Ishikawa (cell line): ENCODE measurements at regions not wholly inside any gene's neighbourhood (a gene's known extent, or its start where the extent isn't known, plus 50 kb on each side); places are given as distances from the start of the nearest gene placed in this dataset.

Experiments used
- CEBPB ChIP-seq: IDR thresholded peaks from 2 replicates; pipeline ENCODE4 v1.6.1; 2012
- CREB1 ChIP-seq: IDR thresholded peaks from 2 replicates; pipeline ENCODE4 v1.6.1; 2012; ENCODE audit warnings: low read depth
- EGR1 ChIP-seq: IDR thresholded peaks from 2 replicates; pipeline ENCODE4 v1.6.1; 2012
- EP300 ChIP-seq: IDR thresholded peaks from 2 replicates; pipeline ENCODE4 v1.6.1; 2012; ENCODE audit warnings: borderline replicate concordance
- FOXM1 ChIP-seq: IDR thresholded peaks from 2 replicates; pipeline ENCODE4 v1.6.1; 2012; ENCODE audit warnings: low read depth, borderline replicate concordance
- NFIC ChIP-seq: IDR thresholded peaks from 2 replicates; pipeline ENCODE4 v1.6.1; 2012
- RAD21 ChIP-seq: IDR thresholded peaks from 2 replicates; pipeline ENCODE4 v1.6.1; 2012; ENCODE audit warnings: low read depth
- TAF1 ChIP-seq: IDR thresholded peaks from 2 replicates; pipeline ENCODE4 v1.6.1; 2012; ENCODE audit warnings: low read depth, mild to moderate bottlenecking
- TCF12 ChIP-seq: IDR thresholded peaks from 2 replicates; pipeline ENCODE4 v1.6.1; 2012; ENCODE audit warnings: low read depth
- TEAD4 ChIP-seq: IDR thresholded peaks from 2 replicates; pipeline ENCODE4 v1.6.1; 2012
- YY1 ChIP-seq: IDR thresholded peaks from 2 replicates; pipeline ENCODE4 v1.6.1; 2012; ENCODE audit warnings: low read depth
- ZBTB7A ChIP-seq: IDR thresholded peaks from 2 replicates; pipeline ENCODE4 v1.6.1; 2012; ENCODE audit warnings: low read depth
- TF ChIP-seq, protein P1 (sequence below): IDR thresholded peaks from 2 replicates; pipeline ENCODE4 v1.6.1; 2012
- TF ChIP-seq, protein P2 (sequence below): IDR thresholded peaks from 2 replicates; pipeline ENCODE4 v1.6.1; 2012
- TF ChIP-seq, protein P3 (sequence below): IDR thresholded peaks from 2 replicates; pipeline ENCODE4 v1.6.1; 2012; ENCODE audit warnings: low read depth, mild to moderate bottlenecking

GRCh38 chr6:154885214-154885613 is 109.9 kb upstream of the TIAM2 start:
- no peak for TF ChIP-seq ZBTB7A
- TF ChIP-seq, protein P1, sequence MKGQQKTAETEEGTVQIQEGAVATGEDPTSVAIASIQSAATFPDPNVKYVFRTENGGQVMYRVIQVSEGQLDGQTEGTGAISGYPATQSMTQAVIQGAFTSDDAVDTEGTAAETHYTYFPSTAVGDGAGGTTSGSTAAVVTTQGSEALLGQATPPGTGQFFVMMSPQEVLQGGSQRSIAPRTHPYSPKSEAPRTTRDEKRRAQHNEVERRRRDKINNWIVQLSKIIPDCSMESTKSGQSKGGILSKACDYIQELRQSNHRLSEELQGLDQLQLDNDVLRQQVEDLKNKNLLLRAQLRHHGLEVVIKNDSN = no peak

- TF ChIP-seq NFIC (no peak), FOXM1 (no peak), CREB1 (no peak), YY1 (no peak), EP300 (no peak), TAF1 (no peak), CEBPB (no peak), TCF12 (no peak), TEAD4 (no peak), ZBTB7A (no peak), RAD21 (no peak), EGR1 (no peak)
- TF ChIP-seq, protein P2, sequence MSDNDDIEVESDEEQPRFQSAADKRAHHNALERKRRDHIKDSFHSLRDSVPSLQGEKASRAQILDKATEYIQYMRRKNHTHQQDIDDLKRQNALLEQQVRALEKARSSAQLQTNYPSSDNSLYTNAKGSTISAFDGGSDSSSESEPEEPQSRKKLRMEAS = no peak
- TF ChIP-seq, protein P1 = no peak
- TF ChIP-seq, protein P3, sequence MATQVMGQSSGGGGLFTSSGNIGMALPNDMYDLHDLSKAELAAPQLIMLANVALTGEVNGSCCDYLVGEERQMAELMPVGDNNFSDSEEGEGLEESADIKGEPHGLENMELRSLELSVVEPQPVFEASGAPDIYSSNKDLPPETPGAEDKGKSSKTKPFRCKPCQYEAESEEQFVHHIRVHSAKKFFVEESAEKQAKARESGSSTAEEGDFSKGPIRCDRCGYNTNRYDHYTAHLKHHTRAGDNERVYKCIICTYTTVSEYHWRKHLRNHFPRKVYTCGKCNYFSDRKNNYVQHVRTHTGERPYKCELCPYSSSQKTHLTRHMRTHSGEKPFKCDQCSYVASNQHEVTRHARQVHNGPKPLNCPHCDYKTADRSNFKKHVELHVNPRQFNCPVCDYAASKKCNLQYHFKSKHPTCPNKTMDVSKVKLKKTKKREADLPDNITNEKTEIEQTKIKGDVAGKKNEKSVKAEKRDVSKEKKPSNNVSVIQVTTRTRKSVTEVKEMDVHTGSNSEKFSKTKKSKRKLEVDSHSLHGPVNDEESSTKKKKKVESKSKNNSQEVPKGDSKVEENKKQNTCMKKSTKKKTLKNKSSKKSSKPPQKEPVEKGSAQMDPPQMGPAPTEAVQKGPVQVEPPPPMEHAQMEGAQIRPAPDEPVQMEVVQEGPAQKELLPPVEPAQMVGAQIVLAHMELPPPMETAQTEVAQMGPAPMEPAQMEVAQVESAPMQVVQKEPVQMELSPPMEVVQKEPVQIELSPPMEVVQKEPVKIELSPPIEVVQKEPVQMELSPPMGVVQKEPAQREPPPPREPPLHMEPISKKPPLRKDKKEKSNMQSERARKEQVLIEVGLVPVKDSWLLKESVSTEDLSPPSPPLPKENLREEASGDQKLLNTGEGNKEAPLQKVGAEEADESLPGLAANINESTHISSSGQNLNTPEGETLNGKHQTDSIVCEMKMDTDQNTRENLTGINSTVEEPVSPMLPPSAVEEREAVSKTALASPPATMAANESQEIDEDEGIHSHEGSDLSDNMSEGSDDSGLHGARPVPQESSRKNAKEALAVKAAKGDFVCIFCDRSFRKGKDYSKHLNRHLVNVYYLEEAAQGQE = no peak
Measured at GRCh38 chr6:154886016-154886415, 109.1 kb upstream of the TIAM2 start.

GRCh38 chr6:154886471-154886870 is 108.6 kb upstream of the TIAM2 start:
- no peak for TF ChIP-seq CREB1

DNA sequence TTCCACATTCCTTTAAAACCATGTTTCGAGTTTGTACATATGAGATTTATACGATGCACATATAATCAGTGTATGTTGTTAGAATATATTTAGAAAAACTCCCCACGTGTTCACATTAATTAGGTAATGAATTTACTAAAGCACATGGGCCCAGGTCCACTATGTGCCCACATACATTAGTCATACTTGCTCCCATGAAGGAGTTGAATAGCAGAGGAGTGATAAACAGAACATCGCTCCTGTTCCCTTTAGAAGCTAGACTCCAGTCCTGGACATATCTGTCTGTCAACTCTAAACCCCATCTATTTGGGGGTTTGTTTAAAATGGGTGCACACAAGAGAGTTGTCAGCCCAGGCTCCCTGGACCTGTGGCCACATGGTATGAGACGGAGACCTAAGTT is 108.1 kb upstream of the TIAM2 start:
- TF ChIP-seq, protein P1 = no peak
- TF ChIP-seq TEAD4 (no peak), TAF1 (no peak), RAD21 (no peak), EP300 (no peak), NFIC (no peak), TCF12 (no peak), ZBTB7A (no peak), EGR1 (no peak), CREB1 (no peak), CEBPB (no peak), FOXM1 (no peak), YY1 (no peak)
- TF ChIP-seq, protein P3 = no peak
- TF ChIP-seq, protein P2 = no peak

GRCh38 chr6:154888421-154889295 is 106.5 kb upstream of the TIAM2 start:
- TF ChIP-seq NFIC = no peak
- no peak for TF ChIP-seq TCF12
- TF ChIP-seq EP300 = no peak
- TF ChIP-seq, protein P1 = no peak
- no peak for TF ChIP-seq YY1
- TF ChIP-seq CEBPB = no peak
- TF ChIP-seq RAD21 = no peak
- TF ChIP-seq TAF1 = no peak
- TF ChIP-seq, protein P2 = no peak
- TF ChIP-seq CREB1 = no peak
- no peak for TF ChIP-seq FOXM1
- TF ChIP-seq ZBTB7A = no peak
- TF ChIP-seq, protein P3 = no peak
